Sigmoid colon (tissue), 4 donors: ENCODE measurements at regions not wholly inside any gene's neighbourhood (a gene's known extent, or its start where the extent isn't known, plus 50 kb on each side); places are given as distances from the start of the nearest gene placed in this dataset.

Source experiments
- CTCF ChIP-seq, 4 experiments: fragments of 450-650 bp in 3 of 4; fragments of 200-600 bp in 1 of 4; IDR thresholded peaks; one replicate each; pipeline ENCODE4 v1.5.1; 2016 to 2019; ENCODE audit warnings: antibody characterized with exemption in 4 of 4, mild to moderate bottlenecking in 3 of 4, moderate library complexity in 2 of 4
- POLR2AphosphoS5 ChIP-seq, 4 donors: sonication (generic); formaldehyde crosslinking; IDR thresholded peaks; one replicate each; pipeline ENCODE4 v1.6.1; 2017; ENCODE audit warnings: antibody characterized with exemption in 4 of 4

DNA sequence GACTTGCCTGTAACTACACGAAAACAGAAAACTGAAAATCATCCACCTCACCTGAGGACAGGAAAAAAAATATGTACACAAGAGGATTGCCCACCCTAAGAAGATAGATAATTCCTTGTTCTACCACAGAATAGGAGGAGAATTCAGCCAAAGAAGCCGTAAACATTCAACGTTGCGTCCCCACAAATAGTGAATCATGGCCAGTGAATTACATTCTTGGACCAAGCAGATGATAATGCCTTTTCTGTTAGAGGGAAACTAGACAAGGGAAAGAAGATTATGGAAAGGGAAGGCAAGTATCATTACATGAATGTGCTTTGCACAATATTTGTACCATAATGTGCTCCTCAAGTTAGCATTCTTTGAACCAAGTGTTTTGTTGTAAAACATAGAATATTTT, 95.5 kb upstream of the C1QTNF7 start:
- TF ChIP-seq CTCF (IDR thresholded peaks at IDR 0.05) = no peak
- TF ChIP-seq POLR2AphosphoS5 (IDR thresholded peaks at IDR 0.05) = no peak
